ENCODE measurements at regions not wholly inside any gene's neighbourhood (a gene's known extent, or its start where the extent isn't known, plus 50 kb on each side); places are given as distances from the start of the nearest gene placed in this dataset.

DNA sequence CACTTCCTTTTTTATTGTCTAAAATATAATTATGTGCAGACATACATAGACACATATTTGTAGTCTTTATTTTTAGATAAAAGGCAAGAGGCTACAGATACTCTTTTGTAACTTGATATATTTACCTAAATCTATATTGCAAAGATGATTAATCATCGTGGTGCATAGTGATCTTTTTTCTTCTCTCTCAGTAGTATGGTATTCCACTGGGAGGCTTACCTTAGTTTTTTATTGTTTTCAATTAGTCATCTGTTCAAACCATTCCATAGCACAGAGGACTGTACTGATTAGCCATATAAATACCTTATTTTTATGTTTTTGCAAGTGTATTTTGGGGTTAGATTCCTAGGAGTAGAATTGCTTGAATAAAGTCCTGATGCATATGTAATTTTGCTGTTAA lies 619.7 kb downstream of the GRXCR1 start:
- POLR2A ChIA-PET (ENCODE audit: low non-redundant PET): no interaction called here
- TF ChIP-seq, protein P1, sequence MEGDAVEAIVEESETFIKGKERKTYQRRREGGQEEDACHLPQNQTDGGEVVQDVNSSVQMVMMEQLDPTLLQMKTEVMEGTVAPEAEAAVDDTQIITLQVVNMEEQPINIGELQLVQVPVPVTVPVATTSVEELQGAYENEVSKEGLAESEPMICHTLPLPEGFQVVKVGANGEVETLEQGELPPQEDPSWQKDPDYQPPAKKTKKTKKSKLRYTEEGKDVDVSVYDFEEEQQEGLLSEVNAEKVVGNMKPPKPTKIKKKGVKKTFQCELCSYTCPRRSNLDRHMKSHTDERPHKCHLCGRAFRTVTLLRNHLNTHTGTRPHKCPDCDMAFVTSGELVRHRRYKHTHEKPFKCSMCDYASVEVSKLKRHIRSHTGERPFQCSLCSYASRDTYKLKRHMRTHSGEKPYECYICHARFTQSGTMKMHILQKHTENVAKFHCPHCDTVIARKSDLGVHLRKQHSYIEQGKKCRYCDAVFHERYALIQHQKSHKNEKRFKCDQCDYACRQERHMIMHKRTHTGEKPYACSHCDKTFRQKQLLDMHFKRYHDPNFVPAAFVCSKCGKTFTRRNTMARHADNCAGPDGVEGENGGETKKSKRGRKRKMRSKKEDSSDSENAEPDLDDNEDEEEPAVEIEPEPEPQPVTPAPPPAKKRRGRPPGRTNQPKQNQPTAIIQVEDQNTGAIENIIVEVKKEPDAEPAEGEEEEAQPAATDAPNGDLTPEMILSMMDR (conservative IDR thresholded peaks at IDR 0.05; ENCODE audit: low read depth): no peak
- CTCF ChIA-PET: no interaction called here
- H3K27ac ChIP-seq: no peak overlapping the region
- DNase-seq (ENCODE audit: low spot score): peak; percentile 58

DNA sequence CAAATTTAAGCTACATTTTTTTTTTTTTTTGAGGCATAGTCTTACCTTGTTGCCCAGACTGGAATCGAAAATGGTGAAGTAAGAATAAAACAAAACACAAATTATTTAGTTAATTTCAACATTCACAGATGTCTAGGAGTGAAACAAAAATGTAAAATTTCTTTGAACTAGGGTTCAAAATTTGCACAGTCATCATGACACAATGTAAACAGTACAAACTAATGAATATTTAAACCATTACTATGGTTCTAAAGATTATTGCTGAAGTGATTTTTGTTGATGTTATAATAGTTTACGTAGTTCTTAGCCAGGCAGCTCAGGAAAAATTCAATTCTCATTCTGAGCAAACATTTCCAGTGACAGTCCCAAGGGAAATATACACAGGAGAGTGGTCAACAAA lies 633.1 kb downstream of the GRXCR1 start:
- CTCF ChIA-PET: interaction anchor here (0.6 to 0.7 kb wide), 3 partner anchors 21 to 276 kb away, joined by 3 to 5 read pairs (median 3); no protein-coding TSS in a partner anchor
- TF ChIP-seq, protein P1 (conservative IDR thresholded peaks at IDR 0.05; ENCODE audit: low read depth): no peak
- POLR2A ChIA-PET (ENCODE audit: low non-redundant PET): no interaction called here
- H3K27ac ChIP-seq: no peak overlapping the region
- DNase-seq (ENCODE audit: low spot score): no peak

DNA sequence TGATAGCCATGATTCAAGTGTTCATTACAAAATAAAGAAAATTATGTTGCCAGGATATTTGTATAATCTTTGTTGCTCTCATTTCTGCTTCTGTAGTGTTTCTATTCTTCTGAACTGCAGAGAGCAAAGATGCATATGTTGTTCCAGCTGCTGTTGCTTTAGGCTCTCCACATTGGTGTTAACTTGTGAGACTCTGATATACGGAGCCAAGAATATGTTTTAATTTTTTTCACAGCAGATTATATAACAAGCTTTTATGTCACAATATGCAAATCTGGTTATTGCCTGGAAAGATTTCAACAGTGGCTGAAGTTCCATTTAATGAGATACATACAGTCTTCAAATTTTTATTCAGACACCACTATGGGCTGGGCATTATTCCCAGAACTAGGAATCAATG lies 655.0 kb downstream of the GRXCR1 start:
- no peak for DNase-seq (ENCODE audit: low spot score)
- H3K27ac ChIP-seq: no peak overlapping the region
- ChIA-PET CTCF (no interaction called here), POLR2A (ENCODE audit: low non-redundant PET) (no interaction called here)
- TF ChIP-seq, protein P1 (conservative IDR thresholded peaks at IDR 0.05; ENCODE audit: low read depth): no peak

- TF ChIP-seq, protein P1 (conservative IDR thresholded peaks at IDR 0.05; ENCODE audit: low read depth): no peak
- DNase-seq (ENCODE audit: low spot score): no peak
- POLR2A ChIA-PET (ENCODE audit: low non-redundant PET): no interaction called here
- CTCF ChIA-PET: interaction anchor here (0.6 kb wide), 1 partner anchor 351 kb away, joined by 4 read pairs; no protein-coding TSS in a partner anchor
- H3K27ac ChIP-seq: no peak overlapping the region
Measured at GRCh38 chr4:43550981-43551627, 658.6 kb downstream of the GRXCR1 start.

DNA sequence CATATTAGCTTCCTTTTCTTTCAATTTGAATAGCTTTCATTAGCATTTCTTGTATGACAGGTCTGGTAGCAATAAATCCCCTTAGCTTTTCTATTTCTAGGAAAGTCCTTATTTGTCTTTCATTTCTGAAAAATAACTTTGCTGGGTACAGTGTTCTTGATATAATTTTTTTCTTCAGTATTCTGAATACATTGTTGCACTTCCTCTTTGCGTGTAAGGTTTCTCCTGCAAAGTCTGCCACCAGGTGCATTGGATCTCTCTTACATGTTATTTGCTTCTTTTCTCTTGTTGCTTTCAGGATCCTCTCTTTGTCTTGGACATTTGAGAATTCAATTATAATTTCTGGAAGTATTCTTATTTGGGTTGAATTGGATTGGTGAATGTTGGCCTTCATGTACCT lies 663.7 kb downstream of the GRXCR1 start:
- CTCF ChIA-PET: no interaction called here
- no peak overlapping the region for H3K27ac ChIP-seq
- TF ChIP-seq, protein P1 (conservative IDR thresholded peaks at IDR 0.05; ENCODE audit: low read depth): no peak
- no peak for DNase-seq (ENCODE audit: low spot score)
- POLR2A ChIA-PET (ENCODE audit: low non-redundant PET): no interaction called here

GRCh38 chr4:43560047-43560446 lies 667.5 kb downstream of the GRXCR1 start:
- no peak for DNase-seq (ENCODE audit: low spot score)
- TF ChIP-seq, protein P1 (conservative IDR thresholded peaks at IDR 0.05; ENCODE audit: low read depth): no peak
- ChIA-PET CTCF (no interaction called here), POLR2A (ENCODE audit: low non-redundant PET) (no interaction called here)
- H3K27ac ChIP-seq: no peak overlapping the region
